ENCODE measurements at regions not wholly inside any gene's neighbourhood (a gene's known extent, or its start where the extent isn't known, plus 50 kb on each side); places are given as distances from the start of the nearest gene placed in this dataset.

DNA sequence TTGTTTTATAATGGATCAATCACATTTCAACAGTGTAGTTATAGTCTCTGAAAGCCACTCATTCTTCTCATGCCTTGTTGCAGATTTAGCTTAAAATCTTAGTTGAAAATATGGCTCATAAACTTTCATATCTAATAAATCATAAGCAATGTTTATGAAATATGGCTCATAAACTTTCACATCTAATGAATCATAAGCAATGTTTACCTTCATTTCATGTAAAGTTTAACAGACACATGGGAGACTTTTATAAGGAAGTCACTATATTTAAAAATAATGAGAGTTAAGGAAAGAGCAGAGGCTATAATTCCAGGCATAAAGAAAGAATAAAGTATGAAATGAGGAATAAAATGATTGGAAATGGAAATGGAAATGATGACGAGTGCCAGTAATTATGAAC is 1042.1 kb downstream of the FSCB start:
- DNase-seq (ENCODE audit: low spot score in 2 of 2), result no peak
- no peak for TF ChIP-seq CTCF (IDR thresholded peaks at IDR 0.05)
- 52 to 59% methylated on average over 1 of the region's 1 CpG for WGBS, 2 donors
- intact Hi-C loops (cut with DNase I; ENCODE audit: low total_unique reads), result no loop called here
- no peak overlapping the region for H3K4me3 ChIP-seq (ENCODE audit: low read depth, poor library complexity, severe bottlenecking)

DNA sequence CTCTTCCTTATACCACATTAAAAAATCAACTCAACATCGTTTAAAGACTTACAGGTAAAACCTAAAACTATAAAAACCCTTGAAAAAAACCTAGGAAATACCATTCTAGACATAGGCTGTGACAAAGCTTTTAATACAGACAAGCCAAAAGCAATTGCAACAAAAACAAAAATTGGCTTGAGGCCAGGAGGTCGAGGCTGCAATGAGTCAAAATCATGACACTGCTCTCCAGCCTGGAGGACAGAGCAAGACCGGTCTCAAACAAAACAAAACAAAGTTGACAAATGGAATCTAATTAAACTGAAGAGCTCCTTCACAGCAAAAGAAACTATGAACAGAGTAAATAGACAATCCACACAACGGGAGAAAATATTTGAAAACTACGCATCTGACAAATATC is 1057.8 kb downstream of the FSCB start:
- TF ChIP-seq POLR2A (IDR thresholded peaks at IDR 0.05), result no peak
- no peak for TF ChIP-seq CTCF (IDR thresholded peaks at IDR 0.05)
- no peak for DNase-seq (ENCODE audit: low spot score in 2 of 2)
- no peak overlapping the region for H3K4me3 ChIP-seq (ENCODE audit: low read depth, poor library complexity, severe bottlenecking)
- intact Hi-C loops (cut with DNase I; ENCODE audit: low total_unique reads), result no loop called here
- WGBS, 2 donors, result 55 to 63% methylated on average over 5 of the region's 5 CpGs

DNA sequence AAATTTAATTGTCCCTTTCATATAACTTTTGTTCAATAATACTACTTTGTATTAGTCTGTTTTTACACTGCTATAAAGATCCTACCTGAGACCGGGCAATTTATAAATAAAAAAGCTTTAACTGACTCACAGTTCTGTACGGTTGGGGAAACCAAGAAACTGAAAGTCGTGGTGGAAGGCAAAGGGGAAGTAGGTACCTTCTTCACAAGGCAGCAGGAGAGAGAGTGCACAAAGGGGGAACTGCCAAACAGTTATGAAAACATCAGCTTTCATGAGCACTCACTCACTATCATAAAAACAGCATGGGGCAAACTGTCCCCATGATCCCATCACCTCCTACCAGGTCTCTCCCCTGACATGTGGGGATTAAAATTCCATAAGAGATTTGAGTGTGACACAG is 1069.0 kb downstream of the FSCB start:
- no peak overlapping the region for H3K4me3 ChIP-seq (ENCODE audit: low read depth, poor library complexity, severe bottlenecking)
- no peak for DNase-seq (ENCODE audit: low spot score in 2 of 2)
- TF ChIP-seq CTCF (IDR thresholded peaks at IDR 0.05) (no peak), POLR2A (IDR thresholded peaks at IDR 0.05) (no peak)
- WGBS, 2 donors, result 60 to 68% methylated on average over 3 of the region's 3 CpGs
- intact Hi-C loops (cut with DNase I; ENCODE audit: low total_unique reads), result no loop called here

- WGBS, 2 donors, result 77 to 80% methylated on average over 4 of the region's 4 CpGs
- intact Hi-C loops (cut with DNase I; ENCODE audit: low total_unique reads), result no loop called here
- no peak for DNase-seq (ENCODE audit: low spot score in 2 of 2)
- TF ChIP-seq CTCF (IDR thresholded peaks at IDR 0.05), result no peak
- TF ChIP-seq POLR2A (IDR thresholded peaks at IDR 0.05), result no peak
- H3K4me3 ChIP-seq (ENCODE audit: low read depth, poor library complexity, severe bottlenecking), result no peak overlapping the region
Measured at GRCh38 chr14:43418324-43418723, 1088.8 kb downstream of the FSCB start.

DNA sequence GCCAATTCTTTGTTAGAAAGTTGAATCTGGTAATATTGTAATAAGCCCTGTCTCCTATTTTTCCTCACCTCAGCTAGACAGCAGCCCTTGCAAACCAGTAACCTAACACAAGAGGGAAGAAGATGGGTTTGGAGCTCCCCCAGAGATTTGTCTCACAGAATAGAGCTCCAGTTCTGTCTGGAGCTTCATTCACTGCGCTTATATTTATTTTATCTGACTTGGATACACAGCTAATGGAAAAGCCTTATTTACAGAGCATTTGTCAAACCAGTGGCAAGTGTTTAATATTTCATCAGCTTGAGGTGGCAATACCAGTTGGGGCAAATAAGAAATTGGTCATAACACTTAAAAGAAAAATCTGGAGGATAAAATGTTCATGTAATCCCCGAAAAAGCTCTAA is 1094.0 kb downstream of the FSCB start:
- WGBS, 2 donors, result 85 to 87% methylated on average over 2 of the region's 2 CpGs
- no peak overlapping the region for H3K4me3 ChIP-seq (ENCODE audit: low read depth, poor library complexity, severe bottlenecking)
- no peak for DNase-seq (ENCODE audit: low spot score in 2 of 2)
- TF ChIP-seq POLR2A (IDR thresholded peaks at IDR 0.05) (no peak), CTCF (IDR thresholded peaks at IDR 0.05) (no peak)
- intact Hi-C loops (cut with DNase I; ENCODE audit: low total_unique reads), result no loop called here

DNA sequence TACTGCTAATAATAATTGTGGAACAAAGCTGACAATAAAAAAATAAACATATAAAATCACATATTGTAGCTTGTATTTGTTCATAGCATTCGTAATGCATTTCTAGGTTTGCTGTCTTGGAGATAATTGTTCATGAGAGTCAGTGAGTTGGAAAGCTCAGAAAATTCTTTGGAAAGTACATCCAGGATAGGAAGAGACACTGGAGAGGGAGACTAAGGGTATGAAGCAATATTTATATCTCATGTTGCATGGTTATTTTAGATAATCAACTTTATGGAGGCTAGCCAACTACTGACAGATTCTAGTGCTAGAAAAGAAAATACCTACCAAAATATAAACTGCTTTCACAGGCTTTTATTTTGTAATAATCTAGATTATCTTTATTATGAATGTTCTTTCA is 1095.2 kb downstream of the FSCB start:
- no peak for DNase-seq (ENCODE audit: low spot score in 2 of 2)
- intact Hi-C loops (cut with DNase I; ENCODE audit: low total_unique reads), result no loop called here
- no peak overlapping the region for H3K4me3 ChIP-seq (ENCODE audit: low read depth, poor library complexity, severe bottlenecking)
- 48 to 60% methylated on average over 1 of the region's 1 CpG for WGBS, 2 donors
- no peak for TF ChIP-seq CTCF (IDR thresholded peaks at IDR 0.05)
- no peak for TF ChIP-seq POLR2A (IDR thresholded peaks at IDR 0.05)

All from lower leg skin (tissue), 4 donors.